CD14-positive monocyte (primary cell): ENCODE measurements at regions not wholly inside any gene's neighbourhood (a gene's known extent, or its start where the extent isn't known, plus 50 kb on each side); places are given as distances from the start of the nearest gene placed in this dataset.
"Not testable (repeated sequence)": the region's sequence is repeated elsewhere in the genome, so short reads cannot be mapped to it uniquely, and the experiment has no call there.

Experiments used
- DNase-seq, 3 donors: peaks; one replicate each; pipeline ENCODE4 v3.0.0-alpha.2; 2011 to 2022
- H2AFZ ChIP-seq: 2 replicates; pipeline ENCODE4 v1.6.0; 2012; ENCODE audit warnings: mild to moderate bottlenecking, low read depth, low read length, inconsistent platforms; ENCODE audit not compliant: insufficient read depth, poor library complexity, severe bottlenecking
- H3K27ac ChIP-seq, 2 donors: 1 replicate in 1 of 2; 2 replicates in 1 of 2; pipeline ENCODE4 v1.5.1; 2012 to 2013; ENCODE audit warnings: low read length in 2 of 2, control low read depth in 1 of 2, inconsistent platforms in 1 of 2, low read depth in 1 of 2, mild to moderate bottlenecking in 1 of 2
- H3K27me3 ChIP-seq, 2 donors: one replicate each; pipeline versions ENCODE4 v1.6.0 to v1.6.1; 2011 to 2013; ENCODE audit warnings: low read length in 2 of 2; ENCODE audit not compliant: control insufficient read depth in 2 of 2, insufficient read depth in 2 of 2
- H3K36me3 ChIP-seq, 2 donors: replicated peaks in 1 of 2; 1 replicate in 1 of 2; 2 replicates in 1 of 2; pipeline versions ENCODE4 v1.5.1 to v1.6.1; 2012 to 2013; ENCODE audit warnings: low read length in 2 of 2, control low read depth in 1 of 2, inconsistent platforms in 1 of 2, mild to moderate bottlenecking in 1 of 2; ENCODE audit not compliant: insufficient read depth in 2 of 2, control insufficient read depth in 1 of 2
- H3K4me1 ChIP-seq, 2 donors: 1 replicate in 1 of 2; 2 replicates in 1 of 2; pipeline versions ENCODE4 v1.5.1 to v1.6.1; 2012 to 2013; ENCODE audit warnings: low read length in 2 of 2, control low read depth in 1 of 2, inconsistent platforms in 1 of 2, mild to moderate bottlenecking in 1 of 2, moderate library complexity in 1 of 2; ENCODE audit not compliant: insufficient read depth in 2 of 2, control insufficient read depth in 1 of 2
- H3K4me2 ChIP-seq: replicated peaks from 2 replicates; pipeline ENCODE3; 2012; ENCODE audit warnings: low read length, moderate library complexity, mild to moderate bottlenecking; ENCODE audit not compliant: poor library complexity, severe bottlenecking; ENCODE audit errors: extremely low read depth
- H3K4me3 ChIP-seq, 3 experiments: fragments of 200-600 bp in 1 of 3; sonication (generic) in 1 of 3; replicated peaks in 1 of 3; 1 replicate in 2 of 3; 2 replicates in 1 of 3; pipeline ENCODE4 v1.5.1; 2011 to 2013; ENCODE audit warnings: low read length in 3 of 3, mild to moderate bottlenecking in 3 of 3, control low read depth in 2 of 3, low read depth in 2 of 3, inconsistent platforms in 1 of 3, moderate library complexity in 1 of 3
- H3K79me2 ChIP-seq: 2 replicates; pipeline ENCODE4 v1.6.0; 2012; ENCODE audit warnings: mild to moderate bottlenecking, control low read depth, inconsistent platforms, low read length, moderate library complexity; ENCODE audit not compliant: insufficient read depth
- H3K9ac ChIP-seq: 2 replicates; pipeline ENCODE4 v1.6.0; 2017; ENCODE audit warnings: low read length, mild to moderate bottlenecking; ENCODE audit not compliant: insufficient read depth, poor library complexity, severe bottlenecking
- H3K9me3 ChIP-seq, 2 donors: replicated peaks in 1 of 2; 1 replicate in 1 of 2; 2 replicates in 1 of 2; pipeline versions ENCODE4 v1.5.1 to v1.6.1; 2012 to 2013; ENCODE audit warnings: low read length in 2 of 2, control low read depth in 1 of 2; ENCODE audit not compliant: control insufficient read depth in 1 of 2, insufficient read depth in 1 of 2
- H4K20me1 ChIP-seq: 2 replicates; pipeline ENCODE4 v1.6.0; 2012; ENCODE audit warnings: mild to moderate bottlenecking, low read length, control low read depth, moderate library complexity; ENCODE audit not compliant: insufficient read depth
- H3K27ac Mint-ChIP-seq, 7 donors: one replicate each; pipeline ENCODE4 v1.8.0; 2020; ENCODE audit warnings: mild to moderate bottlenecking in 7 of 7, mixed read lengths in 7 of 7, moderate library complexity in 6 of 7, inconsistent platforms in 2 of 7
- H3K27me3 Mint-ChIP-seq, 3 donors: one replicate each; pipeline ENCODE4 v1.8.0; 2021 to 2022; ENCODE audit warnings: low read depth in 3 of 3, mild to moderate bottlenecking in 3 of 3, mixed read lengths in 3 of 3, moderate library complexity in 3 of 3, inconsistent platforms in 1 of 3
- H3K36me3 Mint-ChIP-seq, 2 donors: one replicate each; pipeline ENCODE4 v1.8.0; 2020; ENCODE audit warnings: mixed read lengths in 2 of 2, inconsistent platforms in 1 of 2, mild to moderate bottlenecking in 1 of 2
- H3K4me1 Mint-ChIP-seq: one replicate; pipeline ENCODE4 v1.8.0; 2020; ENCODE audit warnings: mild to moderate bottlenecking, mixed read lengths
- H3K4me3 Mint-ChIP-seq, 2 donors: one replicate each; pipeline ENCODE4 v1.8.0; 2020; ENCODE audit warnings: mild to moderate bottlenecking in 2 of 2, mixed read lengths in 2 of 2, moderate library complexity in 1 of 2
- H3K9me3 Mint-ChIP-seq, 7 donors: one replicate each; pipeline ENCODE4 v1.8.0; 2020 to 2022; ENCODE audit warnings: mixed read lengths in 7 of 7, mild to moderate bottlenecking in 6 of 7, moderate library complexity in 6 of 7, inconsistent platforms in 2 of 7
- CTCF ChIP-seq: fragments of 200-600 bp; IDR thresholded peaks from one replicate; pipeline ENCODE4 v1.8.0; 2022; ENCODE audit warnings: antibody characterized with exemption, mild to moderate bottlenecking
- WGBS: methylation state at CpG from one replicate; pipeline ENCODE4 v1.1.5; 2013; ENCODE audit warnings: missing lambda C conversion rate; ENCODE audit not compliant: insufficient coverage; 5-methylcytosine and 5-hydroxymethylcytosine counted together
- intact Hi-C, 2 donors: fragments of 100-400 bp; cut with micrococcal nuclease; formaldehyde crosslinking; loops; one replicate each; pipeline versions ENCODE4 v1.15.0 to v1.15.1; 2023

- Histone ChIP-seq H3K79me2 (no peaks in the 10 kb centered on the region), H3K4me1 (no peaks in the 10 kb centered on the region), H3K36me3 (no peaks in the 10 kb centered on the region), H3K9ac (no peak overlapping the region), H3K4me2 (no peak overlapping the region), H2AFZ (no peak overlapping the region), H3K4me3 (no peak overlapping the region), H3K27ac (no peak overlapping the region), H3K9me3 (peaks cover 0 to 24% of the 10 kb centered on the region in 2 donors), H3K27me3 (no peaks in the 10 kb centered on the region), H4K20me1 (no peaks in the 10 kb centered on the region)
- H3K36me3 Mint-ChIP-seq: no peaks in the 10 kb centered on the region
- H3K4me1 Mint-ChIP-seq: no peaks in the 10 kb centered on the region
- peaks cover 7 to 68% (median 41%) of the 10 kb centered on the region in 7 donors for H3K9me3 Mint-ChIP-seq
- peaks cover 0 to 6% (median 0%) of the 10 kb centered on the region in 3 donors for H3K27me3 Mint-ChIP-seq
- TF ChIP-seq CTCF: no peak
- WGBS: 96% methylated on average over 6 of the region's 6 CpGs
- H3K27ac Mint-ChIP-seq: no peak overlapping the region
- intact Hi-C loops: no loop called here
- no peak overlapping the region for H3K4me3 Mint-ChIP-seq
- no peak for DNase-seq
These were observed 344.1 kb upstream of the PLGLB2 start for GRCh38 chr2:87403893-87404175.

GRCh38 chr2:87404411-87405255 is 343.3 kb upstream of the PLGLB2 start:
- H3K4me1 ChIP-seq, H3K27me3 Mint-ChIP-seq, H3K4me2 ChIP-seq, H3K36me3 Mint-ChIP-seq, DNase-seq, H3K27ac ChIP-seq, intact Hi-C loops, H3K27ac Mint-ChIP-seq, H3K4me1 Mint-ChIP-seq, H3K4me3 Mint-ChIP-seq, H3K9ac ChIP-seq, H2AFZ ChIP-seq, H3K4me3 ChIP-seq, H3K36me3 ChIP-seq, H3K79me2 ChIP-seq, H4K20me1 ChIP-seq, H3K27me3 ChIP-seq: not testable (repeated sequence)
- peaks cover 0 to 24% of the 10 kb centered on the region in 2 donors for H3K9me3 ChIP-seq
- 94% methylated on average over 15 of the region's 22 CpGs for WGBS
- peaks cover 7 to 65% (median 39%) of the 10 kb centered on the region in 7 donors for H3K9me3 Mint-ChIP-seq

- peaks cover 7 to 58% (median 36%) of the 10 kb centered on the region in 7 donors for H3K9me3 Mint-ChIP-seq
- H2AFZ ChIP-seq, H3K4me2 ChIP-seq, H3K4me3 ChIP-seq, H3K9ac ChIP-seq, DNase-seq, H3K27ac ChIP-seq, intact Hi-C loops, H3K4me1 ChIP-seq, H4K20me1 ChIP-seq, H3K4me3 Mint-ChIP-seq, H3K27ac Mint-ChIP-seq, H3K36me3 Mint-ChIP-seq, H3K27me3 ChIP-seq, H3K36me3 ChIP-seq, H3K27me3 Mint-ChIP-seq, H3K79me2 ChIP-seq, H3K4me1 Mint-ChIP-seq: not testable (repeated sequence)
- peaks cover 0 to 24% of the 10 kb centered on the region in 2 donors for H3K9me3 ChIP-seq
- WGBS: no CpG with 5 or more reads among the region's 6 CpGs
These were observed 342.2 kb upstream of the PLGLB2 start for GRCh38 chr2:87405531-87406216.
